K562 (cell line): ENCODE measurements at regions not wholly inside any gene's neighbourhood (a gene's known extent, or its start where the extent isn't known, plus 50 kb on each side); places are given as distances from the start of the nearest gene placed in this dataset.
A peak's percentile ranks its signal among the peaks of the same experiment; 100 is the strongest.

ENCODE experiments used
- ASH1L ChIP-seq: fragments of 450-650 bp; IDR thresholded peaks from 2 replicates; pipeline ENCODE4 v1.6.1; 2018; ENCODE audit warnings: borderline replicate concordance, mild to moderate bottlenecking, low read depth; ENCODE audit not compliant: partially characterized antibody
- C11orf30 ChIP-seq: fragments of 450-650 bp; IDR thresholded peaks from 2 replicates; pipeline ENCODE4 v1.6.1; 2016; ENCODE audit warnings: low read depth, mild to moderate bottlenecking
- DEAF1 ChIP-seq: fragments of 450-650 bp; formaldehyde crosslinking; IDR thresholded peaks from 2 replicates; pipeline ENCODE4 v1.4.0; 2020; ENCODE audit warnings: mild to moderate bottlenecking, moderate library complexity
- ELK1 ChIP-seq: sonication (generic); formaldehyde crosslinking; IDR thresholded peaks from 2 replicates; pipeline ENCODE4 v1.8.1; 2022; ENCODE audit warnings: missing genetic modification reagents
- FOXJ2 ChIP-seq: fragments of 200-800 bp; sonication (Bioruptor generic); IDR thresholded peaks from 2 replicates; pipeline ENCODE4 v1.6.1; 2016; ENCODE audit warnings: missing genetic modification characterization, missing compliant biosample characterization
- GATAD2A ChIP-seq: fragments of 450-650 bp; IDR thresholded peaks from 2 replicates; pipeline ENCODE4 v1.6.1; 2017
- GTF2E2 ChIP-seq: fragments of 200-800 bp; sonication (Bioruptor generic); IDR thresholded peaks from 2 replicates; pipeline ENCODE4 v1.6.1; 2016; ENCODE audit warnings: missing genetic modification characterization, missing compliant biosample characterization
- HMG20A ChIP-seq: fragments of 450-650 bp; formaldehyde crosslinking; conservative IDR thresholded peaks from 2 replicates; pipeline ENCODE4 v1.4.0; 2020; ENCODE audit warnings: mild to moderate bottlenecking, mixed read lengths
- KDM2B ChIP-seq: fragments of 250-450 bp; sonication (Bioruptor Pico); IDR thresholded peaks from 2 replicates; pipeline ENCODE4 v1.8.0; 2021; ENCODE audit warnings: mild to moderate bottlenecking, moderate library complexity
- KDM4B ChIP-seq, 2 experiments: fragments of 450-650 bp in 1 of 2; sonication (generic) in 1 of 2; IDR thresholded peaks; 2 replicates each; pipeline ENCODE4 v1.6.1; 2016 to 2017; ENCODE audit warnings: borderline replicate concordance in 2 of 2, antibody characterized with exemption in 1 of 2, low read depth in 1 of 2, mild to moderate bottlenecking in 1 of 2
- KLF6 ChIP-seq: fragments of 250-450 bp; sonication (Bioruptor Pico); IDR thresholded peaks from 2 replicates; pipeline ENCODE4 v1.4.0; 2020; ENCODE audit warnings: mild to moderate bottlenecking, moderate library complexity, borderline replicate concordance
- LARP7 ChIP-seq: fragments of 450-650 bp; IDR thresholded peaks from 2 replicates; pipeline ENCODE4 v1.6.1; 2016
- RBM15 ChIP-seq: fragments of 200-400 bp; formaldehyde crosslinking; IDR thresholded peaks from 2 replicates; pipeline ENCODE4 v1.6.1; 2018; ENCODE audit warnings: mild to moderate bottlenecking, low read length, moderate library complexity; ENCODE audit not compliant: insufficient read depth
- SOX6 ChIP-seq: fragments of 450-650 bp; IDR thresholded peaks from 2 replicates; pipeline ENCODE4 v1.6.1; 2014; ENCODE audit warnings: mild to moderate bottlenecking
- TRIM28 ChIP-seq: fragments of 450-650 bp; IDR thresholded peaks from 2 replicates; pipeline ENCODE4 v1.6.1; 2017
- ZNF197 ChIP-seq: fragments of 200-800 bp; sonication (Bioruptor generic); IDR thresholded peaks from 2 replicates; pipeline ENCODE4 v1.6.1; 2016; ENCODE audit warnings: low read depth, missing genetic modification characterization, missing compliant biosample characterization
- ZNF277 ChIP-seq: fragments of 250-450 bp; sonication (Bioruptor Pico); IDR thresholded peaks from 2 replicates; pipeline ENCODE4 v1.8.0; 2022; ENCODE audit warnings: inconsistent platforms, mild to moderate bottlenecking, moderate library complexity, borderline replicate concordance
- ZNF398 ChIP-seq: fragments of 250-450 bp; sonication (Bioruptor Pico); IDR thresholded peaks from 2 replicates; pipeline ENCODE4 v1.8.0; 2021; ENCODE audit warnings: moderate library complexity, mild to moderate bottlenecking, inconsistent platforms
- ZNF41 ChIP-seq: fragments of 250-450 bp; sonication (Bioruptor Pico); conservative IDR thresholded peaks from 2 replicates; pipeline ENCODE4 v1.4.0; 2020; ENCODE audit warnings: mild to moderate bottlenecking
- ZNF511 ChIP-seq: sonication (generic); formaldehyde crosslinking; IDR thresholded peaks from 2 replicates; pipeline ENCODE4 v1.8.0; 2022; ENCODE audit warnings: mild to moderate bottlenecking, missing genetic modification reagents
- ZNF696 ChIP-seq: fragments of 250-450 bp; sonication (Bioruptor Pico); conservative IDR thresholded peaks from 2 replicates; pipeline ENCODE4 v1.4.0; 2020; ENCODE audit warnings: mild to moderate bottlenecking, moderate library complexity
- ZNF707 ChIP-seq: fragments of 250-450 bp; sonication (Bioruptor Pico); conservative IDR thresholded peaks from 2 replicates; pipeline ENCODE4 v1.8.0; 2022; ENCODE audit warnings: inconsistent platforms, mild to moderate bottlenecking, moderate library complexity
- ZNF785 ChIP-seq: fragments of 250-450 bp; sonication (Bioruptor Pico); IDR thresholded peaks from 2 replicates; pipeline ENCODE4 v1.4.0; 2020; ENCODE audit warnings: mild to moderate bottlenecking

GRCh38 chr6:27568226-27568897 is 95.5 kb upstream of the ZNF184 start (continued):
- TF ChIP-seq KDM2B (CRISPR knock-in tag) (no peak), ZNF511 (CRISPR knock-in tag) (no peak), ZNF197 (no peak), ZNF785 (CRISPR knock-in tag) (no peak), ZNF707 (CRISPR knock-in tag) (no peak), HMG20A (CRISPR knock-in tag) (no peak), FOXJ2 (tag) (no peak), ZNF398 (no peak), GATAD2A (0 out of 2 replicates have a peak, but pooled peaks have one; percentile 54), KDM4B (IDR thresholded peaks at IDR 0.05; ENCODE audit: borderline replicate concordance in 2 of 2, low read depth in 1 of 2) (no peak), ZNF277 (CRISPR knock-in tag) (no peak), ZNF41 (no peak), ASH1L (no peak), C11orf30 (peak; percentile 27; the same call in 1 of the 2 replicates), SOX6 (peak; percentile 98), RBM15 (no peak), ZNF696 (CRISPR knock-in tag) (no peak), LARP7 (no peak), GTF2E2 (tag) (no peak), KLF6 (CRISPR knock-in tag) (no peak), DEAF1 (CRISPR knock-in tag) (no peak), ELK1 (CRISPR knock-in tag) (no peak), TRIM28 (no peak)
